Stimulated activated CD8-positive, alpha-beta memory T cell treated with anti-CD3 and anti-CD28 coated beads, Interleukin-7, amount 100 ng/mL, for 24 hours (primary cell): ENCODE measurements at regions not wholly inside any gene's neighbourhood (a gene's known extent, or its start where the extent isn't known, plus 50 kb on each side); places are given as distances from the start of the nearest gene placed in this dataset.

Experiments used
- DNase-seq: peaks from one replicate; pipeline ENCODE4 v3.0.0-alpha.2; 2020; ENCODE audit warnings: low read depth

- DNase-seq: no peak
Observed at GRCh38 chr3:102748646-102749045, 313.8 kb downstream of the ZPLD1 start.

- no peak for DNase-seq
Observed at GRCh38 chr3:102750322-102750721, 315.5 kb downstream of the ZPLD1 start.

- no peak for DNase-seq
Observed at GRCh38 chr3:102753901-102754300, 319.1 kb downstream of the ZPLD1 start.

GRCh38 chr3:102756706-102757105, 321.9 kb downstream of the ZPLD1 start:
- DNase-seq: no peak

- no peak for DNase-seq
Observed at GRCh38 chr3:102757950-102758349, 323.1 kb downstream of the ZPLD1 start.

GRCh38 chr3:102761766-102762165, 327.0 kb downstream of the ZPLD1 start:
- DNase-seq: no peak

GRCh38 chr3:102790747-102791325, 356.0 kb downstream of the ZPLD1 start:
- DNase-seq: no peak

- DNase-seq: no peak
Observed at GRCh38 chr3:102791641-102792589, 357.1 kb downstream of the ZPLD1 start.

- no peak for DNase-seq
Observed at GRCh38 chr3:102796804-102797203, 362.0 kb downstream of the ZPLD1 start.

- no peak for DNase-seq
Observed at GRCh38 chr3:102802819-102803420, 368.1 kb downstream of the ZPLD1 start.

- no peak for DNase-seq
Observed at GRCh38 chr3:102810937-102811336, 376.1 kb downstream of the ZPLD1 start.

- DNase-seq: no peak
Observed at GRCh38 chr3:102826636-102827035, 391.8 kb downstream of the ZPLD1 start.

- DNase-seq: no peak
Observed at GRCh38 chr3:102827386-102827785, 392.6 kb downstream of the ZPLD1 start.

GRCh38 chr3:102830415-102830814, 395.6 kb downstream of the ZPLD1 start:
- no peak for DNase-seq

GRCh38 chr3:102841866-102842265, 407.1 kb downstream of the ZPLD1 start:
- DNase-seq: no peak

GRCh38 chr3:102866845-102867244, 432.0 kb downstream of the ZPLD1 start:
- no peak for DNase-seq

GRCh38 chr3:102883515-102883914, 448.7 kb downstream of the ZPLD1 start:
- no peak for DNase-seq

GRCh38 chr3:102885289-102885688, 450.5 kb downstream of the ZPLD1 start:
- DNase-seq: no peak

- no peak for DNase-seq
Observed at GRCh38 chr3:102887431-102887830, 452.6 kb downstream of the ZPLD1 start.

- DNase-seq: no peak
Observed at GRCh38 chr3:102896851-102897621, 462.2 kb downstream of the ZPLD1 start.

GRCh38 chr3:102904629-102905028, 469.8 kb downstream of the ZPLD1 start:
- DNase-seq: no peak

GRCh38 chr3:102905811-102906210, 471.0 kb downstream of the ZPLD1 start:
- DNase-seq: no peak
